Liver (tissue), 3 donors: ENCODE measurements at regions not wholly inside any gene's neighbourhood (a gene's known extent, or its start where the extent isn't known, plus 50 kb on each side); places are given as distances from the start of the nearest gene placed in this dataset.

ENCODE experiments used
- ATF3 ChIP-seq: IDR thresholded peaks from 2 replicates; pipeline ENCODE4 v1.6.1; 2016; ENCODE audit warnings: antibody characterized with exemption
- CTCF ChIP-seq: fragments of 150-350 bp; IDR thresholded peaks from 2 replicates; pipeline ENCODE4 v1.5.1; 2017; ENCODE audit warnings: improper control_type of control experiment, low read depth, low read length; ENCODE audit not compliant: missing input control
- FOXA1 ChIP-seq: IDR thresholded peaks from 2 replicates; pipeline ENCODE4 v1.6.1; 2016; ENCODE audit warnings: antibody characterized with exemption
- GABPA ChIP-seq, 2 donors: IDR thresholded peaks in 1 of 2; conservative IDR thresholded peaks in 1 of 2; 2 replicates each; pipeline ENCODE4 v1.6.1; 2016; ENCODE audit warnings: antibody characterized with exemption in 2 of 2, mild to moderate bottlenecking in 1 of 2, moderate library complexity in 1 of 2
- MAX ChIP-seq: IDR thresholded peaks from 2 replicates; pipeline ENCODE4 v1.6.1; 2016; ENCODE audit warnings: antibody characterized with exemption
- RAD21 ChIP-seq, 2 donors: IDR thresholded peaks; 2 replicates each; pipeline ENCODE4 v1.6.1; 2016; ENCODE audit warnings: antibody characterized with exemption in 2 of 2, mild to moderate bottlenecking in 2 of 2
- REST ChIP-seq: IDR thresholded peaks from 2 replicates; pipeline ENCODE4 v1.6.1; 2016; ENCODE audit warnings: antibody characterized with exemption, mild to moderate bottlenecking
- SP1 ChIP-seq: IDR thresholded peaks from 2 replicates; pipeline ENCODE4 v1.6.1; 2018; ENCODE audit warnings: antibody characterized with exemption, mild to moderate bottlenecking
- donor health status: healthy.
- donor health status: healthy.

DNA sequence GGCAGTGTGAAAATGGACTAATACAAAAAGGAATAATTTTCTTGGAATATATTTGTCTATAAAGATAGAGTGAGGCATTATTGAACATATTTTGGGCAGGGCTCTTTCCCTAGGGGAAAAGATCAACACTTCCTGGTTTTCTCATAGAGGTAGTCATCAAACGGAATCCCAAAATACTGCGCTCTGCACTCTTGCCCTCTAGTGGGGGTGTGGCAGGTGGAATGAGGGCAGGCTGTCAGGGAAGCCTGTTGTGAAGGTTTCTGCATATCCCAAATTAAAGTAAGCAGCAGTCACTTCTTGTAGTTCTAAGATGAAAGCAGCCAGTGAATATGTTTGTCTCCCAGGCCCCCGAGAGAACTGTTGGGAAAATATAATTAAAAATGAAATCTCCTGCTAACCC is 666.8 kb upstream of the TMEM132C start:
- TF ChIP-seq CTCF (no peak), REST (no peak), GABPA (IDR thresholded peaks at IDR 0.05 in 1 of 2, conservative IDR thresholded peaks at IDR 0.05 in 1 of 2) (no peak), SP1 (no peak), RAD21 (IDR thresholded peaks at IDR 0.05) (no peak), MAX (no peak), ATF3 (no peak), FOXA1 (no peak)
